HG03039 (cell line): ENCODE measurements at regions not wholly inside any gene's neighbourhood (a gene's known extent, or its start where the extent isn't known, plus 50 kb on each side); places are given as distances from the start of the nearest gene placed in this dataset.
"Not testable (repeated sequence)": the region's sequence is repeated elsewhere in the genome, so short reads cannot be mapped to it uniquely, and the experiment has no call there.

Source experiments
- ATAC-seq: cut with Tn5 transposase; IDR thresholded peaks from one replicate; pipeline ENCODE4 v1.9.1; 2021; ENCODE audit warnings: mild to moderate bottlenecking, moderate library complexity; ENCODE audit not compliant: unreplicated experiment

DNA sequence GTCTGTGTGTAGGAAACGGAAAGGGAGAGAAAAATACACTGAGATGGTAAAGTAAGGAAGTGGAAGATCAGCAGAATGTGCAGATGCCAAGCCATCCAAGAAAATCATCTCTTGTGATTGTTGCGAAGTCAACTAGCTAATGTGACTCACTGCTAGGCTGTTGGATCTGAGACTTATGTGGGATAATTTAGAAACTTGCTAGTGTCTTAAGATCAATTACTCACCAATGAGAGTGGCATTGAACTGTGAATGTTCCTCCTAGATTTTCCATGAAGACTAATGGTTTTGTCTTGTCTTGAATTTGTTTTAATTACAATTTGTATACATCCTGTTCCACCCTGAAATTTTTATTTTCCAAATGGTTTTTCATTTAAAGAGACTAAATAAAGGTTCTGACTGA, 771.6 kb downstream of the EFNB2 start:
- ATAC-seq = no peak

DNA sequence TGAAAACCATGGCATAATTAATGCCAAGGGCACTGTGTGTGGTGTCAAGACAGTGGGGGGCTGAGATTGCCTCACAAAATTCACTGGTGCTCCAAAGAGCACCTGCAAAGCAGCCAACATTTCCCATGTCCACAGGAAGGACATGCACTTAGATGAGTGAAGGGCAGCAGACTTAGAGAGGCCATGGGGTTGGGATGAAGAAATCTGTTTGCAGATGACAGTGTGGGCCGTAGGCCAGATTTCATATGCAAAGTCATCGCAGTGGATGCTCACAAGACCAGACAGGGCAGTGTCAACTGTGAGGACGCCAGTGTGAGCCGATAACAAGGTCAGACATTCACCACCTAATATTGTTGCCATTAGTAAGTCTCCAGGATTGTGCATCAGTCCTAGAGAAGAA, 773.4 kb downstream of the EFNB2 start:
- ATAC-seq = no peak

DNA sequence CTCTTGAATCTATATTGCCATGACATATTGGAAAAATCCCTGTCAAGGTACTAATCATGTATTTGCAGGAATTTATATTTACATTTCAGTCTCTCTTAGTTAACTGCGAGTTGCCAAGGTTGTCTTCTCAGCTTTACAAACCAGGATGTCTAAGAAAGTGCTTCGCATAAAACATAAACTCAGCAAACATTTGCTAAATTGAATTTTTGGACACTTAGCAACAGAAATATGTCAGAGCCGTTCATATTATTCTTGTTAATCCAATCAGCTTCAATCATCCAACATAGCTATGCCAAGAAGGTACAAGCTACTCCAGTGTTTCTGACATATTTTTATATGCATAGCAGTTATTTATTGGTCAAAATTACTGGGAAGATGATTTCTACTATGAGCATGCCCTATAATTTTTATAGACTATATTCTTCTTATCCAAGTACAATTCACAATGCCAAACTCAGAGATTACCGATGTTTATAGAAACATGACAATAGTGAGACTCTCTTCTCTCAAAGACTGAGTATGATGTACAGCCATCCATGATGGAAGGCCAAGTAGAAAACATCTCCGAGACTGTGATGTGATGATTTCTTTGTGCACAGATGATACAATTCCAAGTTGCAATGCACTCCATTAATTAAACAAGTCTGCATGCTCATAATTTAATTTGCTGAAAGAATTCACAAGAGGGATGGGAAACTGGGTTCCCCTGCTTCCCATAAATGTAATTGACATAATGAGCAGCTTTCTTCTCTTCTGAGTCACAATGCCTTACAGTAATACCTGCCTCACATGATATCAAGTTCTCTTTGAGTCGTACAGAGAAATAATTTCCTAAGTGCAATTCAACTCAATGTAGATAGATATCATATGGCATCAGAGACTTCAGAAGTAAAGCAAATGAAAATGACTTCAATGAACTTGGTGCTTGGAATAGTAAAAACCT, 776.3 kb downstream of the EFNB2 start:
- ATAC-seq = no peak

GRCh38 chr13:105740739-105741138, 794.7 kb downstream of the EFNB2 start:
- ATAC-seq = no peak

DNA sequence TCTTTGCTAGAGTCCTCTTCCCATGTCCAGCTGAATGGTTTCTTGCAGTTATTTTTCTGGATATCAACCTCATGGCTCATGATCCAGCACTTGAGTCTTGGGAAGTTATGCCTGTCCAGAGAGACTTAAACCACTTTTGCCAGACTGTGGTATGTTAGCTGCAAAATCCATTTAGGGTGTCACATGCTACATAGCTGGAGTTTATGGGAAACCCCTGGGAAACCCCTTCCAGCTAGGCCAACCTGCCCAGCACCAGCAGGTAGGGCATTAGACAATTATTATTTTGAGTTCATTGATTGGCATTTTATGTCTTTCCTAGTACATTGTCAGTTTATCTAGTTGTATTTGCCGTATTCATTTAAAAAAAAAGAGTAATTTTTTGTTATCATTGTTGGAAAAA, 797.8 kb downstream of the EFNB2 start:
- ATAC-seq = no peak

DNA sequence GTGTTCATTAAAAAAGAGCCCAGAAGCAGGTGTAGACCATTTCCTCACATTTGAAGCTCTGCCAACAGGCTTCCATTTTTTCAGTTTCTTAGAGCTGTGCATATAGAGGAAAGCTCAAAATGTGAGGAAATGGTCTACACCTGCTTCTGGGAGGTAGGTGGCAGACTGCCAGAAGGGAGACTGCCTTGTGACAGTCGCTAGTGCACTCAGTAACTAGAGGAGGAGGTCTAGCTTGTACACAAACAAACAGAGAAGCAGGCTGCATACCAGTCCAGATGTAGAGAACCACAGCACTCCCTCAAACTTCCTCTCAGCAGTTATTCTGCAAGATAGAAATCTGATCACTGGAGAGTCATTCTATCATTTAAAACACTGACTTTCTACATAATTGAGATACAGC, 800.2 kb downstream of the EFNB2 start:
- no peak for ATAC-seq

DNA sequence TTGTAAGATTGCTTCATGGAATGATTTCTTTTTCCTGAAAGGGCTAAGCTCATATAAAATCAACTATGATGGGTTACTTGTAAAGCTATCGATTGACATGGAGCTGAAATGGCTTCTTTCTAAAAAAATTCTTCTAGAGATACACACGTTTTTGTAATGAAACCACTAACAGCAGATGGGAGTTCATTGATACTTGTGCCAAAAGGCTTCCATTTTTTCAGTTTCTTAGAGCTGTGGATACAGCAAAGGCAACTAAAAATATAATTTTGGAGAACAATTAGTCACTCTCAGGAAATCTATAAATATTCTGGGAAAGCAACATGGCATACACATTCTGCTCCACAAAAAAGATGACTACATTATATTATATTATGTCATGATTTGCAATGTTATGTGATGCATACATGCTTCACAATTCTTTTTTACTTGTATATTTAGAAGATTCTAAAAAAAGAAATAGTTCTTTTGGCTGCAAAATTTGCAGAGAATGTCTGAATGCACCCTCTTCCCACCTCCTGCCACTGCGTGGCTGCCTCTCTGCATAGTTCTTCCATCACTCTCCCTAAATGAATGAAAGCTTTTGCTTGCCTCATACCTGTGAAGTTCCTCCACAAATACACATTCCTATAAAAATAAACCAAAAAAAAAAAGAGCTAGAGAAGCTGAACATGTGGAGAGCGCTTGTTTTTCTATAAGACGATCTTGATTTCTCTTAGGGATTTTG, 802.5 kb downstream of the EFNB2 start:
- ATAC-seq = no peak

DNA sequence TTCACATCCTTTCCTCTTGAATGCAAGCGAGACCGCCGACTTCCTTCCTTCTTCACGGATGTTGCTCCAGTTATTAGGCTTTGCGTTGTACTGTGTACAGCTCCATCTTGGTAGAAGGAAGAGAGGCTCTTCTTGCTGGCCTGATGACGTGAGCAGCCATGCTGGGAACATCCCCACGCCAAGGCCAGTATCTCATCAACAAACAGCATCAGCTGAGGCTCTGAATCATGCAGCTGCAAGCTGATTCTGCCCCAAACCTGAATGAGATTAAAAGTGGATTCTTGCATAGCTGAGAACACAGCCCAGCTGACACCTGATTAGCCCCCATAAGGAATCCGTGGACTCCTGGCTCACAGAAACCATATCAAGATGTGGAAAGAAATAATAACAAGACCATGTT, 809.6 kb downstream of the EFNB2 start:
- ATAC-seq = no peak

DNA sequence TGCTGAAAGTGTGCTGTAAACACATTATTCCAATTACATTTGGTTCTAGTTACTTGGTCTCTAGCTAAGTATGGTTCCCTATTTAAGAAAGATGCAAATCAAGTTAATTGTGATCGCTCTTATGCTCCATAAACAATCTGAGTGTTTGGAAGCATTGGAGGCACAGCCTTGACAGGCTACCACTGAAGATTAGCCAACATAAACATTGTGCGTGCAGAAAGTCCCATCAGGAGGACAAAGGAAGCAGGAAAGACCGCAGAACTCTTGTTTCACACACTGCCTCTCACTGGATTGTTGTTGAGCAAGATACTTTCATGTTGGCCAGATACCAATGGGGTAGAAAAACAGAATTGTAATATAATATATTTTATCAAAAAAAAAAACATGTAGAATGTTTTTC, 814.4 kb downstream of the EFNB2 start:
- no peak for ATAC-seq

DNA sequence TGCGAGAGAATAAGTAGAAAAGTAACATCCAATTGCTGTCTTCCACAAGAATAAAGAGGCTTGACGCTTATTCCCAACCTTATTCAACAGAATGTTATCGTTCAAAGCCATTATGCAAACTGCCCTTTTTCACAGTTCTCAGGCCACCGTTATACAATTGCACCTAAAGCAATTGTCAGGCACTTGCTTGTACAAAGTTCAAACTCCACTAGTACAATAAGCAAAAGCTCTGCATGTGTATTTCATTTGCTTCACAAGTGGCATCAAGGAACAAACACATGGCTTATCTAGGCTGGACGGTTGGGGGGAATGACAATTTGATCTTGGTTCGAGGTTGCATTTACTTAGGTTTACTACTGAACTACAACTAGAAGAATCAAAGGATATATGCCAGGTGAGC, 815.6 kb downstream of the EFNB2 start:
- ATAC-seq = no peak

DNA sequence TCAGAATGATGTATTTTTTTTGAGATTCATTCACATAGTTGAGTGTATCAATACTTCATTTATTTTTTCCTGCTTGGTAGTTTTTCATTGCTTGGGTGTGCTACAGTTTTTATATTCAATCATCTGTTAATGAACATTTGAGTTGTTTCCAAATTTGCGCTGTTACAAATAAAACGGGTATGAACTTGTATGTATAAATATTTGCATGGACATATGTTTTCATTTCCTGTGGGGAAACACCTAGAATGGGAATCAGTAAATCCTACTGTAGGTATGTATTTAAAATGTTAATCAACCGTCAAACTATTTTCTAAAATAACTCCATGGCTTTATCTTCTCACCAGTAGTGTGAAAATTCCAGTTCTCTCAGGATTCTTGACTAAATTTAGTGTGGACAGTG, 826.3 kb downstream of the EFNB2 start:
- ATAC-seq = no peak

DNA sequence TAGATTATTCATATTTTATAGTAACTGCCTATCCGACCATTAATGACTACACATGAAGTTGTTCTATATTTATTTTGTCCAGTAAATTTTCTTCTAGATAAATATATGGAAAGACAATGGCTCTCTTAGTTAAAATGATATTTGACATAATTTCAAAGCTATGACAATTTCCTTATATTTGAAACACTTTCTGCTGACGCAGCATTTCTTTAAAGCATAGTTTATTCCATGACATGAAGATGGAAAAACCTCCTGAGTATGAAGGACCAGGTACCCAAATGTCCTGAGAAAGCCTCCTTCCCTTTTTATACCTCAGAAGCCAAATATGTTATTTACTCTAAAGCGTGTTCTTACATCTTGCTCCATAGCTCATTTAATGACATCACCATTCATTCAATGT, 831.6 kb downstream of the EFNB2 start:
- ATAC-seq = no peak

- no peak for ATAC-seq
Measured at GRCh38 chr13:105702441-105702840, 833.0 kb downstream of the EFNB2 start.

DNA sequence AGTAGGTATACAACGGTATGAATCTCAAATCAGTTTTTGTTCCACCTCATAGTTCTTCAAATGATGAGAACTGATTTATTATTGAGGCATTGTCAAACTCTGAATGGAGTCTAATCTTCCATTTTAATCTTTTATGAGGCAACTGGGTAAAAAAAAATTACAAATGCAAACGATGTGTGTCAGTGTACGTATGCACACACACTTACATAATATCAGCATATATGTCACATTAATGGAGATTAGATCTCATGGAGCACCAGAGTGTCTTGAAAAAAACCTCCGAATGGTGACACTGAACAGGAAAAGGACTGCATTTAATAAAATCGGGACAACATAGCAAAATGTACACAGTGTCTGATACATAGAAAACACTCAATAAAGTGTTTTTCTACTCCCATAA, 842.7 kb downstream of the EFNB2 start:
- ATAC-seq = no peak

GRCh38 chr13:105684216-105684615, 851.2 kb downstream of the EFNB2 start:
- no peak for ATAC-seq

- no peak for ATAC-seq
Measured at GRCh38 chr13:105679838-105680237, 855.6 kb downstream of the EFNB2 start.

DNA sequence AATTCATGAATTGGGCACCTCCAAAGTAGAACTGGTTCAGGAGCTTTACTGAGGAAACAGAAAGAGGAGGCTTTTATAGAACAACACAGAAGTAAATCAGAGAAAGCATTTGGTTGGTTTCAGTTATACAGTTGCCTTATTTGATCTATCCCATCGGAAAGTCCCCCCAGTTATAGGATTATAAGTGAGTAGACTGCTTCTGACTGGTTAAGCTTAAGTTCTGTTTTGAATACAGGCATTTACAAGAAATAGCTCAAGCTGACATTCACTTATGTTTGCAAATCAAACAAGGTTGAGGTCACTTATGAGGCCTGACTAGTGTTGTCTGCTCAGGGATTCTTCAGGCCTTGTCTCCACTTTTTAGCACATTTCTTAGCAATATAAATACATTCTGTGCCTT, 857.4 kb downstream of the EFNB2 start:
- no peak for ATAC-seq

DNA sequence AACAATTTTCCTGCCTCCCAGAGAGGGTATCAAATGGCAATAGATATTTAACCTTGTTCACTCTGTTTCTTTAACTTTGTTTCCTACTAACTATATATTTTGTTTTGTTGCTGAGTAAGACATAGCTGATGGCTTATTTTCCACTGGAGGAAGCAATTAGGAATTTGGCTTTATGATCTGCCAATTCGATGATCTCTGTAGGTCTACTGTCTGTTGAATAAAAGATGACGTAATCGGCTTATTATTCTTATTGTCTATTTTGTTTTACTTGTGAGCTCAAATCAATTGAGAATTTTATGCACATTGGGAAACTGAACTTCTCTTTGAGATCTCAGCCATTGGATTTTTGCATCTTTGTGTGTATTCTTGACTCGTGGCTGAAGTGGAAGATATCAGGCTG, 862.6 kb downstream of the EFNB2 start:
- no peak for ATAC-seq

GRCh38 chr13:105671131-105671530, 864.3 kb downstream of the EFNB2 start:
- not testable (repeated sequence) for ATAC-seq

- no peak for ATAC-seq
Measured at GRCh38 chr13:105670179-105670990, 865.1 kb downstream of the EFNB2 start.

DNA sequence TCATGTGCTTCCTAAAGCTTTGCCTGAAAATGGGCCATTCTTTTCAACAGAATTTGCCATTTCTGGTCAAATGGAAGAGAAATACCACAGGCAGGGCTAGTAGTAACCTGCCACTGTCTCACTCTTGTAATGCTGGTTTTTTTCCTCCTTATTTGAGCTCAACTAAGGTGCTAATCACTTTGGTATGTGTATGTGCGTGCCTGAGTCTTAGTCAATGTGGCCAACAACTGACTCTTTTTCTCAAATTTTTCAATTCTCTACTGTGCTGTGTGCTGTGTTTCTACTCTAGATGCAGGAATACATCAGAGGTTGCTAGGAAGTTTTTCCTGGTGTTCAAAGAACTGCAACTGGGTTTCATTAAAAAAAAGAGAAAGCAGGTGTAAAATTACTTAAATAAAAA, 870.2 kb downstream of the EFNB2 start:
- ATAC-seq = no peak
